ENCODE measurements at regions not wholly inside any gene's neighbourhood (a gene's known extent, or its start where the extent isn't known, plus 50 kb on each side); places are given as distances from the start of the nearest gene placed in this dataset.

- intact Hi-C loops (cut with micrococcal nuclease) = no loop called here
- Mint-ChIP-seq H3K27me3 (ENCODE audit: insufficient read depth) (peaks cover 3% of the 10 kb centered on the region), H3K9me3 (no peaks in the 10 kb centered on the region), H3K36me3 (ENCODE audit: low read depth) (no peaks in the 10 kb centered on the region), H3K27ac (no peak overlapping the region), H3K4me3 (no peak overlapping the region), H3K4me1 (ENCODE audit: low read depth) (no peaks in the 10 kb centered on the region)
- no peak for DNase-seq (ENCODE audit: low spot score)
Observed at GRCh38 chr21:35926003-35926740, 134.2 kb downstream of the SETD4 start.

GRCh38 chr21:35925497-35925896, 134.8 kb downstream of the SETD4 start:
- Mint-ChIP-seq H3K27ac (no peak overlapping the region), H3K27me3 (ENCODE audit: insufficient read depth) (peaks cover 6% of the 10 kb centered on the region)

GRCh38 chr21:35924714-35925301, 135.5 kb downstream of the SETD4 start:
- peaks cover 7% of the 10 kb centered on the region for H3K27me3 Mint-ChIP-seq (ENCODE audit: insufficient read depth)
- H3K4me1 Mint-ChIP-seq (ENCODE audit: low read depth) = no peaks in the 10 kb centered on the region
- no peak overlapping the region for H3K4me3 Mint-ChIP-seq
- no peak overlapping the region for H3K27ac Mint-ChIP-seq
- intact Hi-C loops (cut with micrococcal nuclease) = no loop called here
- DNase-seq (ENCODE audit: low spot score) = no peak
- H3K36me3 Mint-ChIP-seq (ENCODE audit: low read depth) = no peaks in the 10 kb centered on the region
- H3K9me3 Mint-ChIP-seq = no peaks in the 10 kb centered on the region

More at GRCh38 chr21:35925497-35925896, 134.8 kb downstream of the SETD4 start:
- DNase-seq (ENCODE audit: low spot score) = no peak
- no peaks in the 10 kb centered on the region for H3K36me3 Mint-ChIP-seq (ENCODE audit: low read depth)
- no peaks in the 10 kb centered on the region for H3K9me3 Mint-ChIP-seq
- no peak overlapping the region for H3K4me3 Mint-ChIP-seq
- no peaks in the 10 kb centered on the region for H3K4me1 Mint-ChIP-seq (ENCODE audit: low read depth)
- intact Hi-C loops (cut with micrococcal nuclease) = no loop called here

- Mint-ChIP-seq H3K36me3 (ENCODE audit: low read depth) (no peaks in the 10 kb centered on the region), H3K4me3 (no peak overlapping the region), H3K27ac (no peak overlapping the region), H3K4me1 (ENCODE audit: low read depth) (no peaks in the 10 kb centered on the region), H3K9me3 (no peaks in the 10 kb centered on the region), H3K27me3 (ENCODE audit: insufficient read depth) (peaks cover 11% of the 10 kb centered on the region)
- DNase-seq (ENCODE audit: low spot score) = no peak
- intact Hi-C loops (cut with micrococcal nuclease) = no loop called here
Observed at GRCh38 chr21:35923971-35924370, 136.4 kb downstream of the SETD4 start.

- H3K27ac Mint-ChIP-seq = no peak overlapping the region
- intact Hi-C loops (cut with micrococcal nuclease) = no loop called here
- H3K4me3 Mint-ChIP-seq = no peak overlapping the region
- no peaks in the 10 kb centered on the region for H3K4me1 Mint-ChIP-seq (ENCODE audit: low read depth)
- no peaks in the 10 kb centered on the region for H3K36me3 Mint-ChIP-seq (ENCODE audit: low read depth)
- H3K27me3 Mint-ChIP-seq (ENCODE audit: insufficient read depth) = peaks cover 11% of the 10 kb centered on the region
- no peaks in the 10 kb centered on the region for H3K9me3 Mint-ChIP-seq
- no peak for DNase-seq (ENCODE audit: low spot score)
Observed at GRCh38 chr21:35922618-35923017, 137.7 kb downstream of the SETD4 start.

GRCh38 chr21:35921471-35921870, 138.9 kb downstream of the SETD4 start:
- Mint-ChIP-seq H3K4me1 (ENCODE audit: low read depth) (no peaks in the 10 kb centered on the region), H3K36me3 (ENCODE audit: low read depth) (no peaks in the 10 kb centered on the region), H3K4me3 (no peak overlapping the region), H3K27ac (no peak overlapping the region), H3K27me3 (ENCODE audit: insufficient read depth) (peaks cover 11% of the 10 kb centered on the region), H3K9me3 (no peaks in the 10 kb centered on the region)
- intact Hi-C loops (cut with micrococcal nuclease) = no loop called here
- no peak for DNase-seq (ENCODE audit: low spot score)

GRCh38 chr21:35920436-35920835, 139.9 kb downstream of the SETD4 start:
- Mint-ChIP-seq H3K4me1 (ENCODE audit: low read depth) (no peaks in the 10 kb centered on the region), H3K36me3 (ENCODE audit: low read depth) (no peaks in the 10 kb centered on the region), H3K27ac (no peak overlapping the region), H3K4me3 (no peak overlapping the region), H3K9me3 (peaks cover 8% of the 10 kb centered on the region), H3K27me3 (ENCODE audit: insufficient read depth) (peaks cover 12% of the 10 kb centered on the region)
- intact Hi-C loops (cut with micrococcal nuclease) = no loop called here
- DNase-seq (ENCODE audit: low spot score) = no peak

- Mint-ChIP-seq H3K27me3 (ENCODE audit: insufficient read depth) (peaks cover 16% of the 10 kb centered on the region), H3K9me3 (peaks cover 15% of the 10 kb centered on the region), H3K27ac (no peak overlapping the region), H3K36me3 (ENCODE audit: low read depth) (no peaks in the 10 kb centered on the region), H3K4me3 (no peak overlapping the region), H3K4me1 (ENCODE audit: low read depth) (no peaks in the 10 kb centered on the region)
- no peak for DNase-seq (ENCODE audit: low spot score)
- intact Hi-C loops (cut with micrococcal nuclease) = no loop called here
Observed at GRCh38 chr21:35915030-35915429, 145.3 kb downstream of the SETD4 start.

GRCh38 chr21:35911412-35912191, 148.7 kb downstream of the SETD4 start:
- Mint-ChIP-seq H3K27ac (no peak overlapping the region), H3K36me3 (ENCODE audit: low read depth) (no peaks in the 10 kb centered on the region), H3K4me1 (ENCODE audit: low read depth) (no peaks in the 10 kb centered on the region), H3K9me3 (peaks cover 15% of the 10 kb centered on the region), H3K4me3 (no peak overlapping the region), H3K27me3 (ENCODE audit: insufficient read depth) (peaks cover 14% of the 10 kb centered on the region)
- no peak for DNase-seq (ENCODE audit: low spot score)
- intact Hi-C loops (cut with micrococcal nuclease) = no loop called here

- Mint-ChIP-seq H3K27ac (no peak overlapping the region), H3K4me3 (no peak overlapping the region)
Observed at GRCh38 chr21:35909456-35910223, 150.7 kb downstream of the SETD4 start.

GRCh38 chr21:35908311-35909078, 151.8 kb downstream of the SETD4 start:
- peaks cover 8% of the 10 kb centered on the region for H3K27me3 Mint-ChIP-seq (ENCODE audit: insufficient read depth)
- no peaks in the 10 kb centered on the region for H3K9me3 Mint-ChIP-seq
- no peak overlapping the region for H3K4me3 Mint-ChIP-seq
- intact Hi-C loops (cut with micrococcal nuclease) = no loop called here
- no peak for DNase-seq (ENCODE audit: low spot score)
- no peaks in the 10 kb centered on the region for H3K36me3 Mint-ChIP-seq (ENCODE audit: low read depth)
- no peaks in the 10 kb centered on the region for H3K4me1 Mint-ChIP-seq (ENCODE audit: low read depth)
- H3K27ac Mint-ChIP-seq = no peak overlapping the region

More at GRCh38 chr21:35909456-35910223, 150.7 kb downstream of the SETD4 start:
- intact Hi-C loops (cut with micrococcal nuclease) = no loop called here
- Mint-ChIP-seq H3K9me3 (no peaks in the 10 kb centered on the region), H3K27me3 (ENCODE audit: insufficient read depth) (peaks cover 9% of the 10 kb centered on the region), H3K4me1 (ENCODE audit: low read depth) (no peaks in the 10 kb centered on the region), H3K36me3 (ENCODE audit: low read depth) (no peaks in the 10 kb centered on the region)
- no peak for DNase-seq (ENCODE audit: low spot score)

GRCh38 chr21:35906586-35906985, 153.7 kb downstream of the SETD4 start:
- no peak for DNase-seq (ENCODE audit: low spot score)
- H3K27me3 Mint-ChIP-seq (ENCODE audit: insufficient read depth) = peaks cover 8% of the 10 kb centered on the region
- H3K9me3 Mint-ChIP-seq = no peaks in the 10 kb centered on the region
- intact Hi-C loops (cut with micrococcal nuclease) = no loop called here
- no peaks in the 10 kb centered on the region for H3K36me3 Mint-ChIP-seq (ENCODE audit: low read depth)
- no peak overlapping the region for H3K27ac Mint-ChIP-seq
- no peak overlapping the region for H3K4me3 Mint-ChIP-seq
- H3K4me1 Mint-ChIP-seq (ENCODE audit: low read depth) = no peaks in the 10 kb centered on the region
